Aorta (tissue), 5 donors: ENCODE measurements at regions not wholly inside any gene's neighbourhood (a gene's known extent, or its start where the extent isn't known, plus 50 kb on each side); places are given as distances from the start of the nearest gene placed in this dataset.

Source experiments
- ATAC-seq: fragments of 200-7000 bp; cut with Tn5 transposase; one replicate; pipeline ENCODE4 v1.9.1; 2022; ENCODE audit warnings: moderate library complexity; ENCODE audit not compliant: low FRiP score
- DNase-seq, 2 donors: peaks; one replicate each; pipeline ENCODE4 v3.0.0-alpha.2; 2020
- H3K27ac ChIP-seq, 2 donors: one replicate each; pipeline ENCODE4 v1.5.1; 2013; ENCODE audit warnings: low read length in 2 of 2, mild to moderate bottlenecking in 2 of 2, moderate library complexity in 2 of 2, control low read depth in 1 of 2, inconsistent platforms in 1 of 2, low read depth in 1 of 2
- H3K27me3 ChIP-seq, 2 donors: one replicate each; pipeline ENCODE4 v1.6.1; 2013; ENCODE audit warnings: control low read depth in 1 of 2, low read length in 1 of 2, mild to moderate bottlenecking in 1 of 2, moderate library complexity in 1 of 2; ENCODE audit not compliant: insufficient read depth in 2 of 2, control insufficient read depth in 1 of 2
- H3K36me3 ChIP-seq, 2 donors: one replicate each; pipeline ENCODE4 v1.6.1; 2013; ENCODE audit warnings: control low read depth in 1 of 2, low read length in 1 of 2, mild to moderate bottlenecking in 1 of 2; ENCODE audit not compliant: insufficient read depth in 2 of 2, control insufficient read depth in 1 of 2
- H3K4me1 ChIP-seq, 2 donors: one replicate each; pipeline ENCODE4 v1.6.1; 2013; ENCODE audit warnings: low read length in 2 of 2, control low read depth in 1 of 2, mild to moderate bottlenecking in 1 of 2, moderate library complexity in 1 of 2; ENCODE audit not compliant: insufficient read depth in 2 of 2, control insufficient read depth in 1 of 2
- H3K4me3 ChIP-seq, 2 donors: one replicate each; pipeline ENCODE4 v1.5.1; 2013; ENCODE audit warnings: low read length in 2 of 2, control low read depth in 1 of 2, mild to moderate bottlenecking in 1 of 2
- H3K9me3 ChIP-seq: one replicate; pipeline ENCODE4 v1.6.1; 2013; ENCODE audit warnings: mild to moderate bottlenecking, low read length; ENCODE audit not compliant: control insufficient read depth
- WGBS, 2 donors: extraction: QIAGEN DNeasy Blood & Tissue Kit; methylation state at CpG; one replicate each; pipeline ENCODE4 v1.1.7; 2013; 5-methylcytosine and 5-hydroxymethylcytosine counted together
- intact Hi-C, 2 donors: fragments of 100-400 bp; cut with DNase I; formaldehyde crosslinking; loops; one replicate each; pipeline versions ENCODE4 v1.14.2 to v1.15.0; 2022
- donor health status: healthy with polysubstance abuse.
- donor health status: Bipolar disorder and iron deficiency.
- donor health status: DM: no; HTN: no; CAD: no.
- donor health status: DM: no; HTN: no; CAD: no.
- donor health status: DM: yes; HTN: yes; CAD: no.

DNA sequence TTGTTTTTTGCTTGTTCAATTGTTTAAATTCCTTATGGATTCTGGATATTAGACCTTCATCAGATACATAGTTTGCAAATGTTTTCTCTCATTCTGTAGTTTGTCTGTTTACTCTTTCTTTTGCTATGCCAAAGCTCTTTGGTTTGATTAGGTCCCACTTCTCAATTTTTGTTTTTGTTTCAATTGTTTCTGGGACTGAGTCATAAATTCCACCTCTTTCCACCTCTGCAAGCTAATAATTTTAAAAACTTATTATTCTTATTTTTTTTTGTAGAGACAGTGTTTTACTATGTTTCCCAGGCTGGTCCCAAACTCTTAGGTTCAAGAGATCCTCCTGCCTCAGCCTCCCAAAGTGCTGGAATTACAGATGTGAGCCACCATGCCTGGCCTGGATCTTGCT is 226.8 kb upstream of the GPRIN3 start:
- Histone ChIP-seq H3K4me1 (no peaks in the 10 kb centered on the region), H3K9me3 (peaks cover 2% of the 10 kb centered on the region), H3K27me3 (no peaks in the 10 kb centered on the region), H3K4me3 (no peak overlapping the region), H3K36me3 (no peaks in the 10 kb centered on the region), H3K27ac (no peak overlapping the region)
- DNase-seq (no peak), ATAC-seq (no peak)
- intact Hi-C loops, result no loop called here

DNA sequence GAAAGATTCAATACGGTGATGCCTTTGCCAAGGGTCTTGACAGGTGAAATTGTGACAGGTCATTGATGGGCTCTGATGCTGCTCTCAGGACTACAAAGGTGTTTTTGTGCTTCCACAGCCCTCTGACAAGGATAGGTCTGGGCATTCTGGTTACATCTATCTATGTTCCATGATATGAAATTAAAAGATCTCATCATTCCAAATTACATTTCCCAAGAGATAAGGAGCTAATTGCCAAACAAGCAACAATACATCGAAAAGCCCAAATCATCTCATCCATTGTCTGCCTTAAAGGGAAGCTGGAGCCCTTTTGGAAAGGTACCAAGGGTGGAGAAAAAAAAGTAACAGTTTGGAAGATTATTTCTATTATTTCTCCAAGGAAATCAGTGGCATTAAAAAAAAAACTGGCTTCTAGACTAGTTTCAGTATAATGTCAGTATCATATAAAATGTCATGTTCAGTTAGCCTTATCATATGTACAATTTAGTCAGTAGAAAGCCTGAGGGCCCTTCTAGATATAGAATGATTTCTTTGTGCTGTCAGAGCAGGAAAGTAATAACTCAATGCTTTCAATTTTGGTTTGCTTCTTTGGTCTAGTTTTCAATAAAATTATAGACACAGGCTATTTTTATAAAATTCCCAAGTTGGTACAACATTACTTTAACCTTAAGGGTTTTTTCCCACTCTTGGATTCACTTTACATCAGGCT is 224.5 kb upstream of the GPRIN3 start:
- H3K4me1 ChIP-seq, result no peaks in the 10 kb centered on the region
- no peak for DNase-seq
- no peaks in the 10 kb centered on the region for H3K27me3 ChIP-seq
- WGBS, 2 donors, result 78 to 84% methylated on average over 2 of the region's 2 CpGs
- H3K4me3 ChIP-seq, result no peak overlapping the region
- peaks cover 2% of the 10 kb centered on the region for H3K9me3 ChIP-seq
- no peaks in the 10 kb centered on the region for H3K36me3 ChIP-seq
- no peak for ATAC-seq
- intact Hi-C loops, result no loop called here
- no peak overlapping the region for H3K27ac ChIP-seq

DNA sequence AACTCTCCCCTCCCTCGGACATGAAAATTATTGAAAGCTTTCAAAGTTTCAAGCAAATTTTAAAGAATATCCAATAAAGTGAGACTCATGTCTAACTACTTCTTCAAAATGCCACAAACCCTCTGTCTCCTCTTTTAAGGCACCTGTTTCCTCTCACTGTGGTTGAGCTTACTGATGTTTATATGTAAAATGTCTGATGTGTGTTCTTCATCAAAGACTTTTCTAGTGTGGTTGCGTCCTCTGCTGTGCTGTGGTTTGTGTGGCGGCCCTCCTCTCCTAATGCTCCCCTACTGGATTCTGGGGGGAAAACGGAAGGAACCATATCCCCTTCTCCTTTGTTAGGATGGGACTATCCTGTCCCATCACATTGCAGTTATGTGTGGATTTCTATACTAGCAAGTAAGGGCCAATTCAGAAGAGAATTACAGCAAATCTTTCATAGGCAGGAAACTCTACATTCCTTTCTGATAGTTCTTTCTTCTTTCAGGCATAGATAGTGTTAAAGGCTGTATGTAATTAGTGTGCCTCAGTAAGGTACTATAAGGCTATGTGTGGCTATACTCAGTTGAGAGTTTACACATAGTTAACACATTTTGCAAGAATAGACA is 221.0 kb upstream of the GPRIN3 start:
- Histone ChIP-seq H3K9me3 (peaks cover 2% of the 10 kb centered on the region), H3K27ac (no peak overlapping the region), H3K27me3 (no peaks in the 10 kb centered on the region), H3K36me3 (no peaks in the 10 kb centered on the region), H3K4me1 (no peaks in the 10 kb centered on the region), H3K4me3 (no peak overlapping the region)
- intact Hi-C loops, result no loop called here
- DNase-seq (no peak), ATAC-seq (no peak)
- 76 to 82% methylated on average over 4 of the region's 4 CpGs for WGBS, 2 donors

DNA sequence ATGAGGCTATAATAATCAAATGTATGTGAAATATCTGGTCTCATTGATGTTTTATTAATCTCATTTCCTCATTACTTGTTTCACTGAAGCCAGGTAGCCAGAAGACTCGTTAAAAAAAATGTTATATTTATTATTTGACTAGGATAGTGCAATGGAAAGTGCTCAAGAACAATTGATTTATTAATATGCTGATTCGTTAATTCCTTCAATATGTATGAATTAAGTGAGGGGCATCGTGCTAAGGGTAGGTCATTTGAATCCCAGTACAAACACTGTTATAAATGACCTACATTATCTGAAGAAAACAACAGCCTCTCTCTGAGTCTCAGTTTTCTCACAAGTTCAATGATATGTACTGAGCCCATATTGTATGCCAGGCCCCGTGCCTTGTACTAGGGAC is 214.2 kb upstream of the GPRIN3 start:
- 75 to 76% methylated on average over 4 of the region's 4 CpGs for WGBS, 2 donors
- no peaks in the 10 kb centered on the region for H3K36me3 ChIP-seq
- H3K4me1 ChIP-seq, result no peaks in the 10 kb centered on the region
- no peak overlapping the region for H3K4me3 ChIP-seq
- intact Hi-C loops, result no loop called here
- no peak overlapping the region for H3K27ac ChIP-seq
- DNase-seq, result no peak
- ATAC-seq, result no peak
- no peaks in the 10 kb centered on the region for H3K27me3 ChIP-seq
- peaks cover 1% of the 10 kb centered on the region for H3K9me3 ChIP-seq

DNA sequence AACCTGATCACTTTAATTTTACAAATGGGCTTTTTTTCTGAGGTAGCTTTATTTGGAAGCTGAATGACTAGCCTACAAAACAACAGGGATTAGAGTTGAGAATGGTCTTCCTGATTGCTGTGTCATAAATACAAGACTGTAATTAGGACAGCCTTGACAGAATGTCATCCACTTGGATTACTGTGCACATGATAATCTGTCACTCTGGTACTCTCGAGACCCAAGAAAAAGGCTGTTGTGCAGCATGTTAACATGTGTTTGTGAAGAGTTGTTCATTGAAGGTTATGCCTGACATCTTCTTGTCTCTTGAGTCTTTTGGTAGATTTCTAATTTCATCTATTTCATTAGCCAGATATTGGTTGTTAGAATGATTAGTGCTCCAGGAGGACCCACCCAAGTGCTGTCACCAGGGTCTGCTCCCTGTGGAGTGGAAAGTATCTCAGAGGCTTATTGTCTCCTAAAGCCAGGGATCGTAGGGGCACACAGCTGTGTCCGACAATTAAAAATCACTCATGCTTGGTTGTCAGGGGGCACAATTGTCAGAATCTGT is 212.2 kb upstream of the GPRIN3 start:
- intact Hi-C loops, result no loop called here
- no peak overlapping the region for H3K4me3 ChIP-seq
- no peak overlapping the region for H3K27ac ChIP-seq
- WGBS, 2 donors, result 75 to 84% methylated on average over 3 of the region's 3 CpGs
- H3K36me3 ChIP-seq, result no peaks in the 10 kb centered on the region
- no peaks in the 10 kb centered on the region for H3K27me3 ChIP-seq
- H3K4me1 ChIP-seq, result no peaks in the 10 kb centered on the region
- peaks cover 1% of the 10 kb centered on the region for H3K9me3 ChIP-seq
- DNase-seq (no peak), ATAC-seq (no peak)

DNA sequence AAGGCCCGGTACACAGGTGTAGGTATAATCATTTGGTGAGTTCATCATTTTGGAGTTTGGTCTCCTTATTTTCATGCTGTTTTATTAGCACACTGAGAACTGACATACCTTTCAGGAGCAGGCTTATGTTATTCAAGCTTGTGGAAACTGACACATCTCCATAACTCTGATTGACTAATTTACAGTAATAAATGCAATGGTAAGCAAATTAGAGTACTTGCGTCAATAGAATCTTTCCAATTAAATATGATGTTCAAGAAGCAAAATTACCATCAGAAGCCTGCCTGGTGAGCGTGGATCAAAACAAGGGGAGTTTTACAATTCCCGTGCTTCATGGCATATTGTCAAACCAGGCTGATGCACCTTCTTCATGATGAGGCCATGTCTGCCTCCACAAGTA is 210.7 kb upstream of the GPRIN3 start:
- 89% methylated on average over 4 of the region's 4 CpGs for WGBS, 2 donors
- Histone ChIP-seq H3K4me3 (no peak overlapping the region), H3K27ac (no peak overlapping the region), H3K27me3 (no peaks in the 10 kb centered on the region), H3K36me3 (no peaks in the 10 kb centered on the region), H3K9me3 (peaks cover 1% of the 10 kb centered on the region), H3K4me1 (no peaks in the 10 kb centered on the region)
- ATAC-seq (no peak), DNase-seq (no peak)
- intact Hi-C loops, result no loop called here

DNA sequence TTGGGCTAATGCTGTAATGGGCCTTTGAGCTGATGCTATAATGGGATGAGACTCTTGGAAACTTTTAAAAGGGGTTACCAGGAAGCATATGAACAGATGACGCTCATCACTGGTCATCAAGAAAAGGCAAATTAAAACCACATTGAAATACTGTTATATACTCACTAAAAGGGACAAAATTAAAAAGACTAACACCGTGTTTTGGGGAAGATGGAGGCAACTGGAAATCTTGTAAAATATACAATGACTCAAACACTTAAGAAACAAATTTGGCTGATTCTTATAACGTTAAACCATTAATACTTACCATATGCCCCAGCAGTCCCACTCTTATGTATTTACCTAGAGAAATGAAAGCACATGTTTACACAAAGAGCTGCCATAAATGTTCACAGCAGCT is 207.2 kb upstream of the GPRIN3 start:
- Histone ChIP-seq H3K27me3 (no peaks in the 10 kb centered on the region), H3K27ac (no peak overlapping the region), H3K4me3 (no peak overlapping the region), H3K36me3 (no peaks in the 10 kb centered on the region), H3K4me1 (no peaks in the 10 kb centered on the region), H3K9me3 (peaks cover 1% of the 10 kb centered on the region)
- DNase-seq (no peak), ATAC-seq (no peak)
- intact Hi-C loops, result no loop called here
- 87 to 89% methylated on average over 3 of the region's 3 CpGs for WGBS, 2 donors

DNA sequence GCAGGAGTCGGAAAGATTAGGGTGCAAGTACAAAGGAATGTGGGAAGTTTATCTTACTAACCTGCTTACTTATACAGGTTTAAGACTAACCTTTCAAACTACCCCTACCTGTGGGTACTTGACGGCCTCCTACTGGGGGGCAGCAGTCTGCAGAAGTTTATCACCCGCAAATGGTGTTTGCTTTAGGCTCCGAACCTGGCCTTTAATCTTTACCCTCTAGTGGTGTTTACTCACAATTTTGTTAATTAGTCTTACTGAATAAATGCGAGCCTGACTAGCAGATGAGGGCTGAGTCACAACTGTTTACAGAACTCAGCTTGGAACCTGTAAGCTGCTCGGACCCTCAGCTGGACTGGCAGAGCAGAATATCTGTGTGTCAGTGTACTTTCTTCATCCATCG is 204.2 kb upstream of the GPRIN3 start:
- ATAC-seq, result no peak
- DNase-seq, result no peak

DNA sequence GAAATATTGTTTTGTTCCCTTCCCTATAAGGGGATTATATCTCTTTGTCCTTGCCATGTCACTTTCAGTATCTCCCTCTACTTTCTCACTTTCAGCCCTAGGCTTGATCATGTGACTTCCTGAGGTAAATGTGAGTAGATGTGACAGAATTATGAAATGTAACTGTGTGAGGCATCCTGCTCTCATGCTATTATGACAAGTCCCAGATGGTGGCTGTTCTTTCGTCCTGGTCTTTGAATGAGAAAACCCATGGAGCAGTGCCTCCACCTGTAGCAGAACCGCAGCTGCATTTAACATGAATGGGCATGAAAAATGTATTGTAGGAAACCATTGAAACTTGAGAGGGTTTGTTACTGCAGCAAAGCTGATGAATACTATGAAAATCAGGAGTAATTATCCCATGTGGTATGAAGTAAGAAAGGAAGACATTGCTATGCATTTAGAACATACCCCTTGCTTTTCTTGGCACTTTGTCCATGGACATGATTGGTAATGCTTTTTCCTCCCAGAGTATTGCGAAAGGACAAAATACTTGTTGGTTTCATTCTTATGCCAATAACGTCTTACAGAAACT is 202.2 kb upstream of the GPRIN3 start:
- no peak for ATAC-seq
- H3K9me3 ChIP-seq, result no peaks in the 10 kb centered on the region
- H3K36me3 ChIP-seq, result no peaks in the 10 kb centered on the region
- H3K27me3 ChIP-seq, result no peaks in the 10 kb centered on the region
- intact Hi-C loops, result no loop called here
- no peak overlapping the region for H3K27ac ChIP-seq
- H3K4me1 ChIP-seq, result no peaks in the 10 kb centered on the region
- no peak for DNase-seq
- WGBS, 2 donors, result 75 to 80% methylated on average over 4 of the region's 4 CpGs
- no peak overlapping the region for H3K4me3 ChIP-seq

More for the DNA sequence above, 204.2 kb upstream of the GPRIN3 start:
- 42 to 47% methylated on average over 7 of the region's 7 CpGs for WGBS, 2 donors
- Histone ChIP-seq H3K4me3 (no peak overlapping the region), H3K4me1 (no peaks in the 10 kb centered on the region), H3K36me3 (no peaks in the 10 kb centered on the region), H3K9me3 (no peaks in the 10 kb centered on the region), H3K27me3 (no peaks in the 10 kb centered on the region), H3K27ac (no peak overlapping the region)
- intact Hi-C loops, result no loop called here
